HepG2 (cell line): ENCODE measurements at regions not wholly inside any gene's neighbourhood (a gene's known extent, or its start where the extent isn't known, plus 50 kb on each side); places are given as distances from the start of the nearest gene placed in this dataset.

Experiments used
- ATAC-seq: fragments of 200-7000 bp; cut with Tn5 transposase; 3 replicates; pipeline ENCODE4 v1.9.1; 2020; ENCODE audit warnings: mild to moderate bottlenecking, moderate library complexity
- BruUV-seq: library from RNA; stranded (reverse); fragments of 400-500 nt; replicated peaks from 2 replicates; lab custom pipeline; 2021; lab: Mats Ljungman, UMichigan
- CTCF ChIA-PET: fragments of 300-600 bp; formaldehyde crosslinking; extraction: SDS; loops from one replicate; lab custom pipeline; 2021; ENCODE audit warnings: low total read pairs, inconsistent platforms, low intra/inter-chr PET ratio; lab: Yijun Ruan, JAX
- POLR2A ChIA-PET: fragments of 350-600 bp; sonication (Branson Sonifier 250); formaldehyde crosslinking; loops from one replicate; lab custom pipeline; 2020; ENCODE audit warnings: antibody characterized with exemption, inconsistent platforms; lab: Yijun Ruan, JAX
- DNase-seq: peaks from one replicate; pipeline ENCODE4 v3.0.0-alpha.2; 2015; ENCODE audit warnings: low spot score
- FAIRE-seq: peaks from 3 replicates; lab custom pipeline; 2011; peaks lifted over from hg19 to GRCh38; lab: Jason Lieb, UNC
- H2AFZ ChIP-seq: one replicate; pipeline ENCODE4 v1.6.1; 2011; ENCODE audit warnings: low read length, inconsistent platforms
- H3K27ac ChIP-seq: fragments of 300-600 bp; 3 replicates; pipeline ENCODE4 v1.8.0; 2011; ENCODE audit warnings: mixed run types, mild to moderate bottlenecking, mixed read lengths, low read length, inconsistent platforms; ENCODE audit not compliant: insufficient read depth; ENCODE audit errors: extremely low read length
- H3K27me3 ChIP-seq, 2 experiments: fragments of 200-600 bp in 1 of 2; 2 replicates in 1 of 2; 3 replicates in 1 of 2; pipeline versions ENCODE4 v1.6.0 to v1.8.0; 2011; ENCODE audit warnings: low read length in 2 of 2, mild to moderate bottlenecking in 2 of 2, moderate library complexity in 2 of 2, inconsistent platforms in 1 of 2; ENCODE audit not compliant: insufficient read depth in 2 of 2, control insufficient read depth in 1 of 2
- H3K36me3 ChIP-seq, 2 experiments: fragments of 200-600 bp in 1 of 2; replicated peaks in 1 of 2; 2 replicates in 1 of 2; 3 replicates in 1 of 2; pipeline versions ENCODE4 v1.5.1 to v1.8.0; 2011; ENCODE audit warnings: low read length in 2 of 2, inconsistent platforms in 1 of 2; ENCODE audit not compliant: insufficient read depth in 2 of 2, control insufficient read depth in 1 of 2
- H3K4me1 ChIP-seq: 2 replicates; pipeline ENCODE4 v1.5.1; 2012; ENCODE audit warnings: low read length, inconsistent platforms; ENCODE audit not compliant: insufficient read depth
- H3K4me2 ChIP-seq: 2 replicates; pipeline ENCODE4 v1.6.0; 2011; ENCODE audit warnings: low read depth, low read length, inconsistent platforms
- H3K4me3 ChIP-seq, 3 experiments: fragments of 200-600 bp in 1 of 3; sonication (generic), shearing (Covaris generic) in 1 of 3; replicated peaks in 1 of 3; 2 replicates each; pipeline ENCODE4 v1.5.1; 2011 to 2016; ENCODE audit warnings: low read length in 3 of 3, inconsistent platforms in 2 of 3, low read depth in 2 of 3, mild to moderate bottlenecking in 2 of 3, control low read depth in 1 of 3, mixed read lengths in 1 of 3; ENCODE audit not compliant: insufficient read depth in 1 of 3
- H3K79me2 ChIP-seq: one replicate; pipeline ENCODE4 v1.6.1; 2011; ENCODE audit warnings: low read length, inconsistent platforms; ENCODE audit not compliant: insufficient read depth
- H3K9ac ChIP-seq: 2 replicates; pipeline ENCODE4 v1.6.0; 2011; ENCODE audit warnings: mild to moderate bottlenecking, low read depth, low read length, inconsistent platforms; ENCODE audit not compliant: insufficient read depth
- H3K9me3 ChIP-seq: 2 replicates; pipeline ENCODE4 v1.5.1; 2012; ENCODE audit warnings: mild to moderate bottlenecking, low read length
- H4K20me1 ChIP-seq: 2 replicates; pipeline ENCODE4 v1.6.0; 2011; ENCODE audit warnings: inconsistent platforms, mild to moderate bottlenecking, low read length, moderate library complexity; ENCODE audit not compliant: insufficient read depth
- CAMTA2 ChIP-seq: sonication (generic); formaldehyde crosslinking; IDR thresholded peaks from 2 replicates; pipeline ENCODE4 v1.4.0; 2020; ENCODE audit warnings: mild to moderate bottlenecking, missing genetic modification reagents, borderline replicate concordance
- ETS1 ChIP-seq: sonication (generic); formaldehyde crosslinking; IDR thresholded peaks from 2 replicates; pipeline ENCODE4 v1.4.0; 2020; ENCODE audit warnings: missing genetic modification reagents
- ETV6 ChIP-seq: sonication (generic); formaldehyde crosslinking; conservative IDR thresholded peaks from 2 replicates; pipeline ENCODE4 v1.4.0; 2020; ENCODE audit warnings: missing genetic modification reagents
- GTF2F1 ChIP-seq: fragments of 150-350 bp; IDR thresholded peaks from 2 replicates; pipeline ENCODE4 v1.6.1; 2014; ENCODE audit warnings: low read length
- GTF3A ChIP-seq: sonication (generic); formaldehyde crosslinking; conservative IDR thresholded peaks from 2 replicates; pipeline ENCODE4 v1.4.0; 2020; ENCODE audit warnings: mild to moderate bottlenecking, missing genetic modification reagents
- HMGXB3 ChIP-seq: sonication (generic); formaldehyde crosslinking; IDR thresholded peaks from 2 replicates; pipeline ENCODE4 v1.4.0; 2020; ENCODE audit warnings: missing genetic modification reagents, borderline replicate concordance
- HNRNPLL ChIP-seq: fragments of 200-400 bp; formaldehyde crosslinking; IDR thresholded peaks from 2 replicates; pipeline ENCODE4 v1.6.1; 2017; ENCODE audit warnings: mild to moderate bottlenecking, low read depth, low read length; ENCODE audit not compliant: poor library complexity, severe bottlenecking
- MBNL3 ChIP-seq: fragments of 250-450 bp; sonication (Bioruptor Pico); conservative IDR thresholded peaks from 2 replicates; pipeline ENCODE4 v1.8.0; 2022; ENCODE audit warnings: mild to moderate bottlenecking, inconsistent platforms
- PHF5A ChIP-seq: IDR thresholded peaks from one replicate; pipeline ENCODE4 v1.6.1; 2018; ENCODE audit warnings: low read depth, missing genetic modification reagents; ENCODE audit not compliant: unreplicated experiment
- PITX1 ChIP-seq: sonication (generic); formaldehyde crosslinking; IDR thresholded peaks from 2 replicates; pipeline ENCODE4 v1.5.1; 2020; ENCODE audit warnings: mild to moderate bottlenecking, missing genetic modification reagents
- ZBTB37 ChIP-seq: sonication (generic); formaldehyde crosslinking; IDR thresholded peaks from 2 replicates; pipeline ENCODE4 v1.4.0; 2020; ENCODE audit warnings: mild to moderate bottlenecking, missing genetic modification reagents
- ZNF18 ChIP-seq: sonication (generic); formaldehyde crosslinking; IDR thresholded peaks from 2 replicates; pipeline ENCODE4 v1.8.0; 2022; ENCODE audit warnings: mild to moderate bottlenecking, missing genetic modification reagents; ENCODE audit not compliant: insufficient replicate concordance
- ZNF230 ChIP-seq: sonication (generic); formaldehyde crosslinking; IDR thresholded peaks from 2 replicates; pipeline ENCODE4 v1.4.0; 2020; ENCODE audit warnings: mild to moderate bottlenecking, missing genetic modification reagents
- ZNF296 ChIP-seq: sonication (generic); formaldehyde crosslinking; conservative IDR thresholded peaks from 2 replicates; pipeline ENCODE4 v1.5.0; 2020; ENCODE audit warnings: mild to moderate bottlenecking, missing genetic modification reagents
- ZNF501 ChIP-seq: sonication (generic); formaldehyde crosslinking; IDR thresholded peaks from 2 replicates; pipeline ENCODE4 v1.5.1; 2020; ENCODE audit warnings: mild to moderate bottlenecking, moderate library complexity, missing genetic modification reagents
- ZNF761 ChIP-seq: sonication (generic); formaldehyde crosslinking; conservative IDR thresholded peaks from 2 replicates; pipeline ENCODE4 v1.4.0; 2020; ENCODE audit warnings: mild to moderate bottlenecking, missing genetic modification reagents
- WGBS: methylation state at CpG from one replicate; pipeline ENCODE4 v1.1.6; 2017; ENCODE audit warnings: low lambda C conversion rate; 5-methylcytosine and 5-hydroxymethylcytosine counted together
- in situ Hi-C: cut with HindIII; loops from 2 replicates; pipeline ENCODE4 v1.10.0; 2017; ENCODE audit warnings: low pct_unique_long_range_greater_than_20kb; ENCODE audit not compliant: extremely low pct_ligation_motif_present
- intact Hi-C: fragments of 100-400 bp; cut with micrococcal nuclease; formaldehyde crosslinking; loops from one replicate; pipeline ENCODE4 v1.10.0; 2022; ENCODE audit not compliant: unreplicated experiment

- no peaks in the 10 kb centered on the region for H4K20me1 ChIP-seq
- H2AFZ ChIP-seq, result no peak overlapping the region
- H3K27me3 ChIP-seq, result peaks cover 0 to 2% of the 10 kb centered on the region in 2 experiments; a peak in 2 of 5 replicates
- no peak overlapping the region for H3K27ac ChIP-seq
- in situ Hi-C loops, result no loop called here
- intact Hi-C loops, result no loop called here
- WGBS, result 14% methylated on average over 5 of the region's 5 CpGs
- H3K4me3 ChIP-seq, result no peak overlapping the region
- no peak overlapping the region for H3K4me2 ChIP-seq
- BruUV-seq, result no TSS peak
- DNase-seq (no peak), FAIRE-seq (no peak), ATAC-seq (no peak)
- ChIA-PET POLR2A (no interaction called here), CTCF (no interaction called here)
- no peak overlapping the region for H3K9ac ChIP-seq
- H3K9me3 ChIP-seq, result no peaks in the 10 kb centered on the region
- H3K36me3 ChIP-seq, result no peaks in the 10 kb centered on the region
- H3K79me2 ChIP-seq, result no peaks in the 10 kb centered on the region
- H3K4me1 ChIP-seq, result peaks cover 30% of the 10 kb centered on the region
- TF ChIP-seq ZBTB37 (no peak), HNRNPLL (no peak), PHF5A (CRISPR knock-in tag) (no peak), HMGXB3 (CRISPR knock-in tag) (no peak), ETV6 (CRISPR knock-in tag) (no peak), GTF3A (CRISPR knock-in tag) (no peak), ETS1 (no peak), CAMTA2 (CRISPR knock-in tag) (no peak), ZNF296 (CRISPR knock-in tag) (no peak), PITX1 (no peak), ZNF18 (CRISPR knock-in tag) (no peak), ZNF501 (CRISPR knock-in tag) (no peak), GTF2F1 (no peak), ZNF761 (CRISPR knock-in tag) (no peak), MBNL3 (CRISPR knock-in tag) (no peak), ZNF230 (no peak)
These were observed 156.7 kb upstream of the TSC22D2 start for GRCh38 chr3:150251187-150252062.
